ENCODE measurements at regions not wholly inside any gene's neighbourhood (a gene's known extent, or its start where the extent isn't known, plus 50 kb on each side); places are given as distances from the start of the nearest gene placed in this dataset.

DNA sequence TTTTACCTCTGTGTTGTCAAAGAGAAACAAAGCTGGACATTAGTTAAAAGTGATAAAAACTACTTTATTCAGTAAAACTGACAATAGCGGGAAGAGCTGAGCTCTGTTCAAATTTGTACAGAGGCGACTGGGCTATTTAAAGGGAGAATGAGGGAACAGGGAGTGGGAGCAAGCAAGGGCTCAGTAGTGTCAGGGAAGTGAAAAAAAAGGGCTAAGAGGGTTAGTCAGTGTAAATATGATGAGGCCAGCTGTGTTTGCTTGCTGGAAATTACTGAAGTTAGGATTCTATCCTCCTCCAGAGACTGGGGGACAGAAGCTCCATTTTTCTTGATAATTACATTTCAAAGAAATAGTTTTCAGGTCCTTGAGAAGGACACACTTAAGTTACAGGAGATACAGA, 232.5 kb downstream of the SH2D4B start:
- TF ChIP-seq, protein P1, sequence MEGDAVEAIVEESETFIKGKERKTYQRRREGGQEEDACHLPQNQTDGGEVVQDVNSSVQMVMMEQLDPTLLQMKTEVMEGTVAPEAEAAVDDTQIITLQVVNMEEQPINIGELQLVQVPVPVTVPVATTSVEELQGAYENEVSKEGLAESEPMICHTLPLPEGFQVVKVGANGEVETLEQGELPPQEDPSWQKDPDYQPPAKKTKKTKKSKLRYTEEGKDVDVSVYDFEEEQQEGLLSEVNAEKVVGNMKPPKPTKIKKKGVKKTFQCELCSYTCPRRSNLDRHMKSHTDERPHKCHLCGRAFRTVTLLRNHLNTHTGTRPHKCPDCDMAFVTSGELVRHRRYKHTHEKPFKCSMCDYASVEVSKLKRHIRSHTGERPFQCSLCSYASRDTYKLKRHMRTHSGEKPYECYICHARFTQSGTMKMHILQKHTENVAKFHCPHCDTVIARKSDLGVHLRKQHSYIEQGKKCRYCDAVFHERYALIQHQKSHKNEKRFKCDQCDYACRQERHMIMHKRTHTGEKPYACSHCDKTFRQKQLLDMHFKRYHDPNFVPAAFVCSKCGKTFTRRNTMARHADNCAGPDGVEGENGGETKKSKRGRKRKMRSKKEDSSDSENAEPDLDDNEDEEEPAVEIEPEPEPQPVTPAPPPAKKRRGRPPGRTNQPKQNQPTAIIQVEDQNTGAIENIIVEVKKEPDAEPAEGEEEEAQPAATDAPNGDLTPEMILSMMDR (IDR thresholded peaks at IDR 0.05), result no peak
- TF ChIP-seq POLR2AphosphoS5 (IDR thresholded peaks at IDR 0.05; ENCODE audit: insufficient read depth in 1 of 2, low read depth in 1 of 2) (no peak), POLR2A (IDR thresholded peaks at IDR 0.05) (no peak)
